Activated T-helper 1 cell treated with anti-CD3 and anti-CD28 coated beads, Interleukin-2, amount 50 U/mL, for 16 hours (primary cell): ENCODE measurements at regions not wholly inside any gene's neighbourhood (a gene's known extent, or its start where the extent isn't known, plus 50 kb on each side); places are given as distances from the start of the nearest gene placed in this dataset.

ENCODE experiments used
- DNase-seq, 2 donors: peaks; one replicate each; pipeline ENCODE4 v3.0.0-alpha.2; 2020; ENCODE audit warnings: low read depth in 1 of 2, low spot score in 1 of 2

- no peak for DNase-seq
Measured at GRCh38 chr3:104788807-104789206, 577.9 kb upstream of the ALCAM start.

DNA sequence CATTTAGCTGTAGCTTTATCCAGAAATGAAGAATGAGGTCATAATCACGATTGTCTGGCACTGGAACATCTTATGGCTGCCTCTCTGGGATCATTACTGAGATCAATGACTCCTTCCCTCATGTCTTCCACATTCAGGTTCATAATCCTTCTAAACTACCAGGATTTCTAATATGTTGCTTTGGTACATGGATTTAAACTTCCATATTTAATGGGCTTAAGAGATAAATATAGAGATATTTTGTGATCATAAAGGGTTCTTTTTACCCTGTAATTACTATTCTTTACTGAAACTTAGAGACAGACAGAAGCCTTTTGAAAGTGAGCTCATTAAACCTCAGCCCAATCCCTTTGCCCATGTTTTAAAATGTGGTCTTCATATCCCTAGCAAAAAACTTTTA, 575.4 kb upstream of the ALCAM start:
- DNase-seq = no peak

- no peak for DNase-seq
Measured at GRCh38 chr3:104796556-104796955, 570.2 kb upstream of the ALCAM start.

GRCh38 chr3:104805042-104805441, 561.7 kb upstream of the ALCAM start:
- no peak for DNase-seq

DNA sequence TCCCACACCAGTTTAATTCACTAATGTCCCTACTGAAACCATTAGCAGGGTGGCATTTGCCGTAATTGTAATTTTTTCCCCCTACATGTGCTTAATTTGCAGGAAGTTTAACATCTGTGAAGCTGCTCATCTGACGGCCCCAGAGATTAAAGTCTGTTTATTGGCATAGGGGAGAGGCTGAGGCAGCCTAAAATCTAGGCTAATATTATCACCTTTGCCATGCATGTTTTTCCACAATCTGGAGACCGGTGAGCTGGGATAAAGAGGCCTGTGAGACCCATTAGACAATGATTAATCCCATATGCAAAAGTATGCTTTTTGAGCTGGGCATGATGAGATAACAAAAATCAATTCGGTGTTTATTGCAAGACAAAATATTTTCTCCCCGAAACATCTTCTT, 561.2 kb upstream of the ALCAM start:
- DNase-seq = no peak

DNA sequence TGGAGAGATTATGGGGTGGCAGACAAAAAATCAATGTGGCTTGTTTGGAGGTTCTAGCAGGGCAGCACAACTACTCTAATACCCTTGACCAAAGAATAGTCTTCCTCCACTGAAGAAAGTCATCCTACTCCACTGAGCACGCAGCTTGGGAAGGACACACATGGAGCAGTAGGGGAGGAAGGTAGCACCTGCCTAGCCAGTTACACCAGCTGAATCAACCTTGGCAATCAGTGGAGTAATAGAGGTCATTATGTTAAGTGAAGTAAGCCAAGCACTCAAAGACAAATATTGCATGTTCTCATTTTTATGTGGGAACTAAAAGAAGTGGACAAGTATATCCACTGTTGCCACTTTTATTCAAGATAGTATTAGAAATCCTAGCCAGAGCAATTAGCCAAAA, 555.8 kb upstream of the ALCAM start:
- DNase-seq = no peak

DNA sequence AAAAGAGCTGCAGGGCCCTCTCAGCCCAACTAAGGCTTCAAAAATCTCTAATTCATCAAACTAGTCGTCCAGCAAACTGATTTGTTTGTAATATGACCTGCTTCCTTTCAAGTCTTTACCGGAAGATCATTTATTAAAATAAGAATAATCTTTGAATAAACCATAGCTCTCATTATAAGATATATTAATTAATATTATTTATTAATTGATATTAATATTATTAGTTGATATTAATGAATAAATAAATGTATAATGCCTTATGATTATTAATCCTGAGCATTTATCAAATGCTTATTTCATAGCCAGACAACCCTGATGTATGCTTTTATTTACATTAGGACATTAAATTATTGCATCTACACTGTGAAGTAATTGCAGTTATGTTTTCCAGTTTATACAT, 550.7 kb upstream of the ALCAM start:
- no peak for DNase-seq

DNA sequence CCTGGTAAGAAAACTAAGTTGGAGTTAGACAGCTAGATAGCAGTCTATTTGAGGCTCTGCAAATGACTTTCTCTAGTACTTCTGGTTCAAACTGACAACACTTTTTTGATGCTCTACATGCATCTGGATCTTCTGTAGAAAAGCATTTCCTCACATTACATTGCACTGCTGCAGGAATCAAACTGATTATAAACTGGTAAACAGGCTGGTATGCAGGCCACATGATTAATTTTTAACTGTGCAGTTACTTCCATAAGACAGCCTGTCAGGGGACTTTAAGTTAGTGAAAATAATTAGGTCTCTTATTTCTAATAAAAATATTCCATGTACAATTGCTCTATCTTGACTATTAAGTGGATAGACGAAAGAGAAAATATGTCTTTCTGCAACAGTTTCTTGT, 550.0 kb upstream of the ALCAM start:
- no peak for DNase-seq

DNA sequence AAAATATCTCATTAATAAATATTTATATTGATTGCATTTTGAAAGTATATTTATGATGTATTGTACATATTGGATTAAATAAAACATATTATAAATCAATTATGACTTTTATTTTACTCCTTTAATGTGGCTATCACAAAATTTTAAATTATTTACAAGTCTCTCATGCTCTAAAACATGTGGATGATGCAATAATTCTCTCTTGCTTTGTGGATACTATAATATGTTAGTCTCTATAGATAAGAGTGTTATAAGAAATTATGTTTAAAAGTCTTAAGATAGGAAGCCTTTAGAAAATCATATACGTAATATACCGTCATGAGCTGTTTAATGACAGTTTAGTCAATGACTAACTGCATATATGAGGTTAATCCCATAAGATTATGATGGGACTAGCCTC, 547.4 kb upstream of the ALCAM start:
- DNase-seq = no peak

DNA sequence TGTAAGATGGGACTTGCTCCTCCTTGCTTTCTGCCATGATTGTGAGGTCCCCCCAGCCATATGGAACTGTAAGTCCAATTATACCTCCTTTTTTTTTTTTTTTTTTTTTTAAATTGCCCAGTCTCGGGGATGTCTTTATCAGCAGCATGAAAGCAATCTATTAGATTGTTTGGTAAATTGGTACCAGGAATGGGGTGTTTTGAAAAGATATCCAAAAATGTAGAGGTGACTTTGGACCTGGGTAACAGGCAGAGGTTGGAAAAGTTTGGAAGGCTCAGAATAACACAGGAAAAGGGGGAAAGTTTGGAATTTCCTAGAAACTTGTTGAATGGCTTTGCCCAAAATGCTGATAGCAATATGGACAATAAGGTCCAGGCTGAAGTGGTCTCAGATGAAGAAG, 545.8 kb upstream of the ALCAM start:
- DNase-seq = no peak

DNA sequence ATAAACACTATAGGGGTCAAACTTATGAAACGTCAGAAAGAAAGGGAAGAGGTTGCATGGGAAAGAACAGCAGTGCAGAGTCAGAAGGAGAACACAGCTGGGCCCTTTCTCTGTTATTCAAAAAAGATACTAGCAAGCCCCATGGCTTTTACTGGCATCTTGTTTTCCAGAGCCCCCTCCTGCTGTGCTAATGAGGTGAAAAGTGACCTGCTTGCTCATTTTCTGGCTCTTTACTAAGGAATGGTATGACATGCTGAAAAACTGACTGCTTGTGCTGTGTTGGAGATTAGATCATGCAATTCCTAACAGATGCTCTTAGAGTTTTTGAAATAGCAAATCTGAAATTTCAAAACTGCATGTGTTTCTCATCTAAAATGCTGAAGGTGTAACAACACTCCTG, 541.6 kb upstream of the ALCAM start:
- DNase-seq = no peak

DNA sequence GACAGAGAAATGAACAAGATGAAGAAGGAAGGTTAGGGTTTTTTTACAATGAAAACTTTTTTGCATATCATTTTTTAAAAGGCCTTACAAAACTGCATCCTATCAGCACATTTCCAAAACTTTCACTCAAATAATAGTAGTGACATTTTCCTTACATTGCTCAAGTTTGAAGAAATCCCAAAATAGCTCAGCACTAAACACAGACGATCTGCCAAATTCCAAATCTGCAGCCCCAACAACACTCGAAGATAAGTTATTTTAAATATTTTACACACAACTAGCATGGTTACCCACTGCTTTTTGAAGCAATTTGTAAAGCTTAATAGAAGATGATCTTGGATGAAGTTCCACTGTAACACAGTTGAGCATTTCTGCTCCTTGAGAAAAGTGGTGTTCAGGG, 535.6 kb upstream of the ALCAM start:
- DNase-seq = no peak

DNA sequence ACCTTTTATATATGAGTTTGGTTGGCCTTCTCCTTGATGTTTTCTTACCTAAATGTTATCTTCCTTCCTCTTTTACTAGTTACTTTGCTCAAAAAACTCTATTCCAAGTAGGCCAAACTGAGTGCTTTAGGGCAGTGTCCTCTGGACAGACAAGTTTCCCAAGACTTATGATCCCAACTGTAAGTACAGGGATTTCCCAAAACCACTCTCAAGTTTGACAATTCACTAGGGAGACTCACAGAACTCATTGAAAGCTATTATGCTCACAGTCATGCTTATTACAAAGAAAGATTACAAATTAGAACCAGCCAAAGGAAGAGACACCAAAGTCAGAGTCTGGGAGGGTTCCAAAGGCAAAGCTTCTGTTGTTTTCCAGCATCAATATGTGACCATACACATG, 534.2 kb upstream of the ALCAM start:
- no peak for DNase-seq

DNA sequence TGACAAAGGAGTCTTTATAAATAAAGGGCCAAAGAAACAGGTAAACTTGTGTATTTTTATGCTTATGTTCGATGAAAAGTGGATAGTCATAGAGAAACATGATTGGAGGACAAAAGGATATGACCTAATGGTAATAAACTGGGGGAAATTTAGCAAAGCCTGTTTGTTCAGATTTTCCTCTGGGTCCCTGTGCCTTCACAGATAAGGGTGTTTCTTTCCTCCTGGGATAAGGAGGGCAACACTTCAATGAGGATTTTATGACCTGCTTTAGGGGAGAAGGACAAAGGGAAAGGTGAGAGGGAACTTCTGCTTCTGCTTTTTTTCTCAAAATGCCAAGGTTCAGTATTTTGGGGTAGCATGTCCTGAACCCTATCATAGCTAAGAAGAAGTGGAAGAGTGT, 531.3 kb upstream of the ALCAM start:
- DNase-seq = no peak

DNA sequence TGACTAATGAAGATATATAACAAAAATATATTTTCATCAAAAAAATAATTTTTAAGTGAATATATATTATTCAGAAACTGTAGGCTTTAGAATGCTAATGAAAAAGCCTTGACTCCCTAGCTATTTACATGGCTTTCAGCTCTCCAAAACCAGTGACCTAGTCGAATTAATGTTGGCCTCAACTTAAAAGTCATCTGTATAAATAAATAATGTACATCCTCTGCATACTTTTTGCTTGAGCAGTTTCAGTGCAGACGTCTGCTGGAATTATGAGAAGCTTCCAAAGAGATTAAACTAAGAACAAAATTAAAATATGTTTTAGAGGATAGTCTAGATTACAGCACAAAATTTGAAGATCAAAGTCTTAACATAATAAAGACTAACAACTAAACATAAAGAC, 520.4 kb upstream of the ALCAM start:
- DNase-seq = no peak

DNA sequence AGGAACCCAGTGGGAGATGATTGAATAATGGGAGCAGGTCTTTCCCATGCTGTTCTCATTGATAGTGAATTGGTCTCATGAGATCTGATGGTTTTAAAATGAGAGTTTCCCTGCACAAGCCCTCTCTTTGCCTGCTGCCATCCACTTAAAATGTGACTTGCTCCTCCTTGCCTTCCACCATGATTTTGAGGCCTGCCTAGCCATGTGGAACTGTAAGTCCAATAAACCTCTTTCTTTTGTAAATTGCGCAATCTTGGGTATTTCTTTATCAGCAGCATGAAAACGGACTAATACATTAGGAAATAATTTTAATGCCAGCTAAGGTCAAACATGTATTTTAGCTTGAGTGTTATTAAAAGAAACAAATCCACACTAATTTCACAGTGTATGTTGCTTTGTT, 517.6 kb upstream of the ALCAM start:
- DNase-seq = no peak

- no peak for DNase-seq
Measured at GRCh38 chr3:104854468-104854867, 512.2 kb upstream of the ALCAM start.

DNA sequence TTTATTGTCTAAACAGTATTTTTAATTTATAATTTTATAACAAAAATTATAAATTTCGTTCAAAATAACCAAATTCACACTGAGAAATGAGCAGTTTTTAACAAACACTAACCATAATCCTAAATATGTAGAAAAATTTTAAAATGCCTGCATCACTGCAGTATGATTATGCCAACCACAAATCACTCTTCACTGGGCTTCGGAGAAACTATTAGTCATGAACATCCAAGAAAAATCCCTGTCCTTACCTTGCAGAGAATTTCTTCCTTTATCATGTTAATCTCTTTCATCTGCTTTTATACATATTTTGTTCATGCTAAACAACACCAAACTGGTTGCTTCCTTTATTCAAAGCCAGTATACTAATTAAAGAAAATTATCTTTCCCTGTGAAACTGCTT, 511.0 kb upstream of the ALCAM start:
- no peak for DNase-seq

DNA sequence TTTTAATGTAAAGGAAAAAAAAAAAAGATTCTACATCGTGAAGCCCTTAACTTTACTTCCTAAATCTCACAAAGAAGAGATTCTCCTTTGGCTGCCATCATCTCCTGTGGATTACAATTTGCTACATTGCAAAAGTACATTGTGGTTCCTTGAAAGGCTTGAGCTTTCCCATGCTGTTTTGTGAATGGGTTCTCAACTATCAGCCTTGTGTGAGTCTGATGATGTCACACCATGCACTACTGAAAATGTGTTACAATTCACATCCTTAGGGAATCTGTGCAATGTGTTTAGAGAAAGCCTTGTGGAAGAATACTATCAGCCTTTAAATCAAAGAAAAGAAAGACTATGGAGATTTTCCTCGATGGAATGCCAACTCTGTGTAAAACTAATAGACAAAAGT, 510.0 kb upstream of the ALCAM start:
- no peak for DNase-seq

GRCh38 chr3:104868291-104868690, 498.4 kb upstream of the ALCAM start:
- no peak for DNase-seq

GRCh38 chr3:104870276-104870675, 496.4 kb upstream of the ALCAM start:
- no peak for DNase-seq

DNA sequence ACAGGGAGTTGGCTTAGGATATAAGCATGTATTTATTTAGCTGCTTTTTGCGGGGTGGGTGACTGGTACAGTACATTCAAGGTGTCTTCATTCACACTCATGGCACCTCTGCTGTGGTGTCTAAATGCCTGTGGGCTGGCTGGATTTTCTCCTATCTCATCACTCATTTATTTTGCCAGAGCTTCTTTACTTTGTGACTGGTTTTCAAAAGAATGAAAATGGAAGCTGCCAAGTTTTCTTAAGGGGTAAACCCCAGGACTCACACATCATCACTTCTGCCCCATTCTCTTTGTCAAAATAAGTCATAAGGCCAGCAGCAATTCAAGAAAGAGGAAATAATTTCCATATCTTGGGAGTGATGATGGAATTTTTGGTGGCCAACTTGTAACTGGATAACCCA, 493.4 kb upstream of the ALCAM start:
- no peak for DNase-seq

DNA sequence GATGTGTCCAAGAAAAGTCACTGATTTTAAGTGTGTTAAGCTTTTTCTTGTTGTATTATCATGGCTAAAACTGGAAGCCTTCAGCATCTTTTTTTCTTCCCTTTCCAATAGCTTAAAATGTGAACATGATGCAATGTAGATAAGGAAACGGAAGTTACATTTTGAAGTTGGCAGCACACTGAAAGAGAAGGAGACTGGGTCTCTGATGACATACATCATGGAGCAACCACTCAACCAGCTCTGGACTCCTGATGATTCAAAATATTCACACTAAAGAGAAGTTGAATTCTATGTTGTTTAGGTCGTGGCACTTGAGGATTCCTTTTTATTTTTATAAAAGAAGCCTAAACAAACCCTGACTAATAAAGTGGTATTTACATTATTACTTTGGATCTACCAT, 488.3 kb upstream of the ALCAM start:
- no peak for DNase-seq

DNA sequence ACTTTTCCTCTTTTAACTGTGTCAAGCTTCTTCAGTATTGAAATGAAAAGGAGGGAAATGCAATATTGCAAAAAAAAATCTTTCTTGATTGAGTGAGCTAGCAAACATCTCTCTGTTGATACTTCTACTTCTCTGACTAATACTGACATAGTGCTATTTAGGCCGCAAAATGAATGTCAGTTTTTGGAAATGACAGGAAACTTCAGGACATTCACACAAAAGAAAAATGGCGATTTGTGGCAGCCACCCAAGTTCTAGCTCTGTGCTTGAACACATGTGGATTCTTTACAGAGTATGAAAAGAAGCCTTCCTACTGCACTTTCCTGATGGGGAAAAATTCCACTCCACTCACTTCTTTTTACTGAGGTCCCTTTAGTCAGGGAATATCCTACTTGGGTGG, 486.8 kb upstream of the ALCAM start:
- no peak for DNase-seq
